ENCODE measurements at regions not wholly inside any gene's neighbourhood (a gene's known extent, or its start where the extent isn't known, plus 50 kb on each side); places are given as distances from the start of the nearest gene placed in this dataset.

DNA sequence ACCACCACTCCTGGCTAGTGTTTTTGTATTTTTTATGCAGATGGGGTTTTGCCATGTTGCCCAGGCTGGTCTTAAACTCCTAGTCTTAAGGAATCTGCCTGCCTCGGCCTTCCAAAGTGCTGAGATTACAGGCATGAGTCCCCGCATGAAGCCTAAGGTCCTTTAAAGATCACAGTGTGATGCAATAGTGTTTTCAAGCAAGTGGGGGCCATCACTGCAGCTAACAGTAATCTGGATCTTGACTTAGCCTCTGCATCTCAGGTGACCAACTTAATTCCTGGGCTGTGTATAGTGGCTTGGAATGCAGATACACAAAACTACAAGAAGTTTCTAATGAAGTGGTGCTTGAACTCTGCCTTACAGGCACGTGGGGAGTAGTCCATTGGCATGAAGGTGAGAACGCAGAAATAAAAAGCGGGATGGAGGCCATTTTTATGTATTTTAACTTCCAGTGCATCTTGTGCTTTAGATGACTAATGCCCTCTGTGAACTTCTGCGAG, 334.4 kb upstream of the SPRED2 start:
- no peak for TF ChIP-seq CTCF (IDR thresholded peaks at IDR 0.05; ENCODE audit: insufficient read depth, low read depth, low read length)
- TF ChIP-seq EZH2 (IDR thresholded peaks at IDR 0.05; ENCODE audit: insufficient read depth, low read length): no peak
